GM19023 (cell line): ENCODE measurements at regions not wholly inside any gene's neighbourhood (a gene's known extent, or its start where the extent isn't known, plus 50 kb on each side); places are given as distances from the start of the nearest gene placed in this dataset.
"Not testable (repeated sequence)": the region's sequence is repeated elsewhere in the genome, so short reads cannot be mapped to it uniquely, and the experiment has no call there.

Source experiments
- ATAC-seq: cut with Tn5 transposase; IDR thresholded peaks from one replicate; pipeline ENCODE4 v1.9.1; 2021; ENCODE audit warnings: mild to moderate bottlenecking, moderate library complexity; ENCODE audit not compliant: unreplicated experiment

DNA sequence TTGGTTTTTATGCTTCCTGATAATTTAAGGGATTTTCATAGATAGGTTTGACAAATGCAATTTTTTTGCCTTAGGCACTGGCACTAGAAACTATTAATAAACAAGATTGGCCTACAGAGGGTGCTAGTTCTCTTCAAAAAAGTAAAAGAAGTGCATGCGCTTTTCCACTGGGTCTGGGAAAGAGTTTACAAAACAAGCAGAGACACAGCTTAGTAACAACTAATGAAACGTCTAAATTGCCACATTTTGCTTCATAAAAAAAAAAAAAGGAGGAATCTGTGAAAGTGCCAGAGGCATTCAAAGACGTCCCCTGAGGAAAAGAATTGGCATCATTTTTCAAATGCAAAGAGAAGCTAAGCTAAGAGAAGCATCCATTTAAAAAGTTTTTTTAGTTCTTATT is 58.3 kb upstream of the EEA1 start:
- no peak for ATAC-seq

DNA sequence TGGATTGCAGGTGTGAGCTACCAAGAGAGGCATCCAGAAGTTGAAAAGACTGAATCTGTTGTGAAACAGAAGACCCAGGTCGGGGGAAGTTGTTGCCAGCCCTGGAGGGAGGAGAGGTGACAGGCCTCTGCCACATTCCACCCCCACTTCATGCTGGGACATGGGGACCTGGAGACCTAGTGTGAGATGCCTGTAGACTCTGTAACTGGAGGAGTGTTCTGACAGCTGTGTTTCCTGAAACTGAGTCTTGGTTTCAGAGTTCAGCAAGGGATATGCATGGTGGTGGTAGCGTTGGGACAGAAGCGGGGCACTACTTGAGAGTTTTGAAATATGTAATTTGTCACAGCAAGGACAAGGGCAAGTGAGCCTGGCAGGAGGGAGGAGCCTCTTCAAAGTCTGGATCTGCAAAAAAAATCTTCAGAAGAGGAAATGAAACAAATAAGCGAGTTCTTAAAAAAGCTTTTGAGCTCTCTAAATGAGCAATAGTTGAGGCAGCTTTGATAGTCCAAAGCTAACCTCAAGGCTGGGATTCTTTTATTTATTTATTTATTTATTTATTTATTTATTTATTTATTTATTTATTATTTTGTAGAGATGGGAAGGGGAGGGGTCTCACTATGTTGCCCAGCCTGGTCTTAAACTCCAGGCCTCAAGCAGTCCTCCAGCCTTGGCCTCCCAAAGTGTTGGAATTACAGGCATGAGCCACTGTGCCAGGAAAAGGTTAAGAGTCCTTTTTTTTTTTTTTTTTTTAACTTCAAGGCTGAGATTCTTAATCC is 58.9 kb upstream of the EEA1 start:
- ATAC-seq: peak; percentile 84

DNA sequence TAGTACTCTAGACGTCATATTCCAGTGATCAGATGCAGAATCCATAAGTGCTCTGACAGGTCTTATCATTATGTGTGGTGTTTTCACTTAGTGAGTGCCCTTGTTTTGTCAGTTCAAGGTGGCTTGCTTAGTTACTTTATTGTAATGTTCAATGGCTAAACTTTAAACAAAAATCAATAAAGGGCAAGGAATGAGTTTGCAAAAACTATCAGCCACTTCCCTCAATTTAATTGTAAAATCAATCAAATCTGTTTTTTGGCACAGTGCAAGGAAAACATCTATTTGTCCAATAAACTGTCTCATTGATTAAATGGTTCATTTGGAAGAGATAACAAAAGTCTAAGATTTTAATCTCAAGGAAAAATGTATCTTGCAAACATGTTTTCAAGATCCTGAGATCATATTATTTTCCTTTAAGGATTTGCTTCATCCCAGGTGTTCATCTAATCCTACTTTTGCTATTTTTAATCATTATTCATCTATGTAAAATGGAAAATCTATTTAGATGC is 59.6 kb upstream of the EEA1 start:
- no peak for ATAC-seq

DNA sequence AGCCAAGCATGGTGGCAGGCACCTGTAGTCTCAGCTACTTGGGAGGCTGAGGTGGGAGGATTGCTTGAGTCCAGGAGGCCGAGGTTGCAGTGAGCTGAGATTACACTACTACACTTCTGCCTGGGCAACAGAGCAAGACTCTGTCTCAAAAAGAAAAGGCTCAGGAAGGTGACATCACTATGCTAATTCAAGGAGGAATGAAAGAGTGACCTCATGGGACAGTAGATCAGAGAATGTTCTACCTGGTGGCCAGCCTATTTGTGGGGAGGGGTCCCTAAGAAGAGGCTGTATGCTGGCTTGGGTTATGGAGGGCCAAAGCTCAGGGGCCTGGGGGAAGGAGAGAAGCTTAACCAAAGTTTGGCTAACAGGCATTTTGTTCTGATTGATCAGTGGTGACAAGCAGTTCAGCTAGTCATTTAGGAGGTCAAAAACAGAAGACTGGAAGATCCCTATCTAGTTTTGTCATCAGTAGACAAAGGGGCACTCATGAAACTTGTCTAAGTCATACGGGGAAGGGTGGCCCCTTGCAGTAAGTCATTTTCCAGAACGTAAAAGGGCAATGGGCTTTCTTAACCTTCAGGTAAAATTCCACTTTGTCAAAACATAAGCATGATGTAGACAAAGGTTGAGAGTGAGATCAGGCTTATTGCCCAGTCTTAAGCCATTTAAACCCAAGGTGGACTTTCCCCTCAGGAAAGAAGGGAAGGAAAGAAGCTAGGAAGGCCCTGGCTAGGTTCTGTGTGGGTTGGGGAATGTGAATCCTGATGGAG is 60.8 kb upstream of the EEA1 start:
- peak; percentile 39 for ATAC-seq

DNA sequence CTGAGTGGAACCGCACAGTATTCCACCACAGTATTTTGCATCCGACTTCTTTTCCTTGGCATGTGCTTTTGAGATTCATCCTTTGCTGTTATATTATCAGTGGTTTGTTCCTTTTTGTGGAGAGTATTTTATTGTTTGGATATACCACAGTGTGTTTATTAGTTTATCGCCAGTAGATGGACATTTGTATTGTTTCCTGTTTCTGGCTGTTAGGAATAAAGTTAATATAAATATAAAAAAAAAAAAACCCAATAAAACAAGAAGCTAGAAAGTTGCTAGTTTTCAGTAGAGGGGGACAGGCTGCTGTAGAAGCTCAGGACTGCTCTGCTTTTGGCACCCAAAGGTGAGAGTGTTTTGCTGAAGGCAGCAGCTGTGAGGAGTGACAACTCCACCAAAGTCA is 62.0 kb upstream of the EEA1 start:
- no peak for ATAC-seq

DNA sequence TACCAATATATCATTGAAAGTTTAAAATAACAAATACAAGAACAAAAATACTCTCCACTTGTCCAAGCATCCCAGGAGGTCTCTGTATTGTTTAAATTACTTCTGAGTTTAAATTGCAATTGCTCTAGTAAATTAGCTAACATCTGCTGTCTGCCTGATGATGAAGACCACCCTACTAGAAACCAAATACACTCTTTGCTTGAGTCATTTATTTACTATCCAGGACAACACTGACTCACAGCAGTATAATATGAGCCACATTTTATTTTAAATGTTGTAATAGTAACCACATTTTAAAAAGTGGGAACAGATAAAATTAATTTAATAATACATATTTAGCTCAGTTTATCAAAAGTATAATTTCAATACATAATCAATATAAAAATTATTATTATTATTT is 62.9 kb upstream of the EEA1 start:
- no peak for ATAC-seq

DNA sequence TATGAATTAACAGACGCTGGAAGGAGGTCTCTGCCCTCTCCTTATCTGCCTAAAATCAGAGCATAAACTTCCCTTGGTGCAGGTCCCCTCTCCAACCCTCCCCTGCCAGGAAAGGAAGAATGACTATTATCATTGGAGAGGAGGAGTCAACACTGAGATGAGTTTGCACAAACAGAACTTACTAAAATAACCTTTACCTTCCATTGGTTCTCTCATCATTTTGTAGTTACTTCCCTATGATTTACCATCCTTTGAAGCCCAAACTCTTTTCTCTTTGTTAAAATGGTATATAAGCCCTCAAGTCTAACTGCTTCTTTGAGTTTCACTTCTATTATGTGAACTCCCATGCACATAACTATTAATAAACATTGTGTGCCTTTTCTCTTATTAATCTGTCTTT is 64.2 kb upstream of the EEA1 start:
- no peak for ATAC-seq

DNA sequence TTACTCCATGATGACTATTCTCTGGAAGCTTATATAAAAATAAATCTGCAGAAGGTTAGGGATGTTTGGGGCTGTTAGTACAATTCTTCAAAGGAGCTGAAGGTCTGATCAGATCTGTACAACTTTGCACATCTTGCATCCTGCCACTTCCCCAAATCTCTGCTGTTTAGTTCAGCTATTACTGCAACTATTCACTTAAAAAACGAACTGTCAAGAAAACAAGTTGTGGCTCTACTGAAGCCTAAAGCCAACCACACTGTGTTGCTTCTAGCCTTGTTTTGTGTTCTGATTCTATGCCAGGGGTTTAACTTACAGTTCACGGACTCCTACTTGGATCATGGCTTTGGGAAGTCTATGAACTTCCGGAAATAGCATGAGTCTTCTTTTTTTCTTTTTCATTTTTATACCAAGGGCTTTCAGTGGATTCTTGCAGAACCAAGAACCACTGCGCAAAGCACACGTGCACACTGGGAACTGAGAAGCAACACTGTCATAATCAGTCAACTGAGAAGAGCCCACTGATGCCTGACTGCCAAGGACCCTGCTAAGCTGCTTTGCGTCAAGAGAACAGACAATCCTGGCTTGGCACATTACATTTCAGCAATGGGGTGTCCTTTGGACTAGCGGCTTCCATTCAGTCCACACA is 66.3 kb upstream of the EEA1 start:
- ATAC-seq: peak; percentile 78

DNA sequence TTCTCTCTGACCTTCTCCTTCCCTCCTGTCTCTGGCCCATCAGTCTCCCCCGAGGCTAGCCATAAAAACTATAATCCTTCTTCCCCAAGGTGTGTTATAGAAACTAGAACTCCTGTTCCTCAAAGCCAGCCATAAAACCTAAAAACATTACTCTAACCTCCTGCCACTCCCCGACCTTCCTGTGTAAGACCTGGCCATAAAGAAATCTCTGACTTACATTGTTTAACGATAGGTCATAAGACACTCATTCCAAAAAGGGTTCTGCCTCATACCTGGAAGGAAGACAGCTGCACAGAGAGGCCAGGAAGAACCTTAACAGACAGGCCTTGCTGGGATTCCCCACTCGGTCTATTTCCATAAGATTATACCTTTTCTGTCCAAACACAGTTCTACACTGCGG is 70.9 kb upstream of the EEA1 start:
- ATAC-seq: no peak

DNA sequence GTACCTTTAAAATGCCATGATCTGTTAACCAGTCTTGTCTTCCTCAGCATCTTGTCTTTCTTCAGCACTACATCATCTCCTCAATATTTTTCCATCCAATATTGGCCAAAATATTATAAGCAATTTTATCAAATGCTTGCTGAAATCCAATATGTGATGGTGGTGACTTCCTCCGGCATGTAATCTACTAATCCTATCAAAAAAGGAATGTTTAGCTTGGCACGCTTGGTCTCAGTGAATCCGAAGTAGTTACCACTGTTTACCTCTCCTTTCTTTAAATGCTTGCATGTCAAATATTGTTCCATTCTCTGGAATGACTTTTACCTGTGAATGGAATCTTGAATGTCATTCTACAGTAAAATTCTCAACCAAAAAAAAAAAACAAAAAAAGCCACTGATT is 72.3 kb upstream of the EEA1 start:
- ATAC-seq: no peak

DNA sequence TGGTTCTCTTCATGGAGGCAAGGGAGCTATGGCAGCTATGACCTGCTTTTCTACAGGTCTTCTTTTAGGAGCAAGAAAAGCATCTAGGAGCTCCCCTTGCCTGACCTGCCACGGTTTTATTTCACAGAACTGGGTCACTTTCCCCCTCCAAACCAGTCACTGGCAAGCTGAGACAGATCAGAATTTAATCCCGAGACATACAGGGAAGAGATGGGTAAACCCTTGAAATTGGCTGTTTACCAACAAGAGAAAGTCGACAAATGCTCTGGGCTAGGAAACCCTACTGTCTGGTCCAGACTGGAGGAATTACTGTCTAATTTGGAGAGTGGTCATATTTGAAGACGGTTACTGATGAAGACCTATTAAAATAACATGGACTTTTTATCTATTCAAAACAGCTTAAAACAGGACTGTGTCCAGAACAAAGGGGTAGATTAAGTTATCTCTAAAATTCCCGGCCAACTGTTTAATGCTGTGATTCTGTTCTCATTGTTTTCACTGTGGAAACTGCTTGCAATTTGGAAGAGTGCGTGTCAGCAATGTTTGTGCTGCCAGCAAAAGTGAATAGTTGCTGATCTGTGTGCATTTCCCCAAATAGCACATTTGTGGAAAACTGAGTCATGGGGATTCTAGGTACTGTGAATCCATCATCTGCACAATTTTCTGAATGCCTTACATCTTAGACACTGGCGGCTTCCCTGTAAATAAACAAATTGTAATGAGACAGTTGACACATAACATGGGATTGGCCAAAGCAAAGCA is 73.4 kb upstream of the EEA1 start:
- ATAC-seq: no peak

DNA sequence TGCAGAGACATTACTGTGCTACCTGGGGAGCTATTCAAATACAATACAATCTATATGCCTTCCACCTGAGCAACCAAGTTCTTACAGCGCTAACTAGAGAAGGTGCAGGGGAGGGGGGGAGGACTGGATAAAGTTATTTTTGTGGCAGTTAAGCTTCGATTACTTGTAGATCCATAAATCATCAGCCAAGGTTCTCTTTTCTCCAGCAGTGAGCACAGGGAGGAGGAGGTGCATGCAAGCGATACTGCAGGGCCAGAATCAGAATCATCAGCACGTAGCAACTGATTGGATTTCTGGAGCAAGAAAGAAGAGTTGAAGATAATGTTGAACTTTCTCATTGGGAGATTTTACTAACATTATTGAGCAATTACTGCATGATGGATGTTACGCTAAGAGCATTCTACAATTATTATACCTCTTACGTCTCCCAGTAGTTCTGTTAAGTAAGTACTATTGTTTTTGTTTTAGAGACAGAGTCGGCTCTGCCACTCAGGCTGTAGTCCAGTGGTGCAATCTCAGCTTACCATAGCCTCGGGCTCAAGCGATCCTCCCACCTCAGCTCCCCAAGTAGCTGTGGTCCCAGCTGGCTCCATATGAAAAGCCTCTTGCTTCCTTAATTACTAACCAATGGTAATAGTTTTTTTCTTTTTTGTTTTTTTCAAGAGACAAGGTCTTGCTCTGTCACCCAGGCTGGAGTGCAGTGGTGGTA is 74.6 kb upstream of the EEA1 start:
- ATAC-seq: no peak

DNA sequence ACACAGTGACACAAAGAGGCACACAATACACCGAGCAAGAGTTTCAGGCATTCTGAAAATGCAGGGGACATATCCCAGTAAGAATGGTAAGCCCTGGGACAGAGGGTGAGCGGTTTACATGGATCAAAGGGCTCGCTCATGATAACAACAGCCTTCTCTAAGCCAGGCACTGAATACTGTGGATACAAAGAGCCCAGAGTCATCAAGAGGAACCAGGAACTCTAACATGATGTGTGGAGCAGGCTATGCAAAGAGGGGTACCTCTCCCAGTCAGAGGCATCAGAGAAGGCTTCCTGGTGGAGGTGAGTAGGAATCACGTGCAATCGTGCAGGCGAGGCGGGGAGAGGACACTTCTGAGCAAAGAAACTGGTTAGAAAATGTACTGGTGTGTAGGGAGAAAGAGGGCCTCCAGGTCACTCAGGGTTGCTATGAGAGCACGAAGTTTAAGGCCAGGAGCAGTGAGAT is 76.9 kb upstream of the EEA1 start:
- no peak for ATAC-seq

DNA sequence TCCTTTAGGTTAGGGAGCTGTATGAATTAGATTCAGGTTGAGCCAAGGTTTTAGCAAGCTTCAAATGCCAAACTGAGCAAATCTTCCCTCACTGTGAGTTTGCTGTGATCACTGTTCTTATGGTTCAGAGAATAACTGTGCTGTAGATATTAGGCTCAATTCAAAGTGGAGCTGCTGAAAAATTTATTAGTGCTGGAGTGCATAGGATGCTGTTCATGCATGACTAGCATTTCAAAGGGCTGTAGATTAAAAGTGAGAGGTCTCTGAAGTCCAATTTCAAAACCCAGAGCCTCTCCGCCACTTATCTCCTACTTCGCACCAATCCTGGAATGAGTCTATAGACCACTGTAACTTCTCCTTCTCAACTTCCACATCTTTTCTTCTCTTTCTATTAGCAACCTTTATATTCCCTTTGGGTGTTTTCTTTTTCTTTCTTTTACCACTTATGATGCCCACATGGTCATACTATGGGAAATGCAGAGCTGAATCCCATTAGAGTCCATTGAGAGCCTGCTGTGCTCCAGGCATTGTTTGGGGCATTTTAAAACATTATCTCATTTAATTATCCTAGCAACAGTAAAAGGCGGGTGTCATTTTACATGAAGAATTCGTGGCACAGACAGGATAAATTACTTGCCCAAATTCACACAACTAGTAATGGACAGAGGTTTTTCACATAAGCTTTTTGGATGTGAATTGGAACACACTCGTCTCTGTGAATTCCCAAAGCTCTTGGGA is 77.5 kb upstream of the EEA1 start:
- no peak for ATAC-seq

DNA sequence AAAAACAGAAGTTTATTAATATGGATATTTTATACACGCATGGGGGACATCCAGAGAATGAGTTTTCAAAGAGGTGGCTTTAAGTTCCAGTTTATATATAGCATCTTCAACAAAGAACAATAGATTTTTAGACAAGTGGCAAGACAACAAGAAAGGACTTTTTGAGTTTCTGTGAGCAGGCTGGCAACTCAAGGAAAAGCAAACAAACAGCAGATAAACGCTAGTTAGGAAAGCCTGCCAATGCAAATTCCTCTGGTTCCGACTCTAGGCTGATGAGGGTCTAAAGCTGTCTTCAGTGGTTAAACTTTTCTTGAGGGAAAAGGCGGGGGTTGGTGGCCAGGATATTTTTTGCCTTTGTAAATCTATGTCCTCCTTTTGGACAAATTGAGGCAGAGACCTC is 78.4 kb upstream of the EEA1 start:
- ATAC-seq: no peak

DNA sequence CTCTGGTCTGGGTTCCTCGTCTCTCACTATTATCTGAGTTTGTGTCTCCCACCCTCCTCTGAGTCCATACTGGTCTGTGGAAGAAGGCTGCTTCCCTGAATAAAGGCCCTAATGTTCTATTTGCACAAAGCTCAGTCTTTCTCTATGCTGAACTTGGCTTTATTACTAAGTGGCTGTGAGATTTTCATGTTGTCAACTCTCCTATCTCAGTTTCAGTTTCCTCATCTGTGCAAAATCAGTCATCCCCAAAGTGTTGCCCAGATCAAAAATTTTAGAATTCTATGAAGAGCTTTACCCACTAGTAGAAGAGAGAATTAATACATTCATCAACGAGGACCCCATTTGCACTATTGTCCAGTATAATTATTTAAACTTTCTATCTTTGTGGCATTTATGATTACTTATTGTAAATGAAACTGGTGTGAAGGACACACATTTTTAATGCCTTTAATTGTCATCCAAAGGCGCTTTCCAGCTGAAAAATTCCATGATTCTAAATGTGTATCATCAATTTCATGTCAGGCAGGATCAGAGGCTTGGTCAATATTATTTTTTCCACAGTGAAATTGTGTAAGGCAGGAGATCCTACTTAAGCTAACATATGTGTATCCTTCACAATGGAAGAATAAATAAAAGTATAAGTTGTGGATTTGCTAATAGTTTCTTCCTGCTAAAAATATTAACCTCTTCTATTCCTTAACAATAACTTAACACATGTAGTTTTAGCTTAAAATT is 79.1 kb upstream of the EEA1 start:
- ATAC-seq: peak; percentile 75

DNA sequence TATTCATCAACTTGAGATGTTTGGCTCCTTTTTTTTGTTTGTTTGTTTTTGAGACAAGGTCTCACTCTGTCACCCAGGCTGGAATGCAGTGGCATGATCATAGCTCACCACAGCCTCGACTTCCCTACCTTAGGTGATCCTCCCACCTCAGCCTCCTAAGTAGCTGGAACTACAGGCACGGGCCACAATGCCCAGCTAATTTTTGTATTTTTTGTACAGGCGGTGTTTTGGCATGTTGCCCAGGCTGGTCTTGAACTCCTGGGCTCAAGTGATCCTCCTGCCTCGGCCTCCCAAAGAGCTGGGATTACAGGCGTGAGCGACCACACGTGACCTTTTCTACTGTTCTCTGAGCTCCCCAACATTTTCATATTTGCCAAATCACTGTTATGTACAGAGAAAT is 79.8 kb upstream of the EEA1 start:
- not testable (repeated sequence) for ATAC-seq

DNA sequence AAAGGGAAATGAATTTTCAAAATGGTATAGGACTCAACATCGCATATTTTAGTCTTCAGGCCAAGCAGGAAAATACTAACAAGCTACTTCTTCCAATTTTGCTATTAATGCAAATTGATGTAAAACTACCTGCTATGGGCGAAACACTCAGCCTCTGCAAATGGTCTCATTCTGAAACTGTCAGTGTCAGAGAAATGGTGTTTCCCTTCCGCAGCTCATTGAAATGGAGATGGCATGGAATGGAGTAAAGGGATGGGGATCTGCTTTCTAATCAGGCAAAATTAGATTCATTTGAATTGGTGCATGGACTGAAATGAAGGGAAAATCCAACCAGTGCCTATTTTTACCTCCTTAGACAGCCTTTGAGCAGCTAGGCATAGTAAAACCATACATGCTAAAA is 80.4 kb upstream of the EEA1 start:
- peak; percentile 49 for ATAC-seq

DNA sequence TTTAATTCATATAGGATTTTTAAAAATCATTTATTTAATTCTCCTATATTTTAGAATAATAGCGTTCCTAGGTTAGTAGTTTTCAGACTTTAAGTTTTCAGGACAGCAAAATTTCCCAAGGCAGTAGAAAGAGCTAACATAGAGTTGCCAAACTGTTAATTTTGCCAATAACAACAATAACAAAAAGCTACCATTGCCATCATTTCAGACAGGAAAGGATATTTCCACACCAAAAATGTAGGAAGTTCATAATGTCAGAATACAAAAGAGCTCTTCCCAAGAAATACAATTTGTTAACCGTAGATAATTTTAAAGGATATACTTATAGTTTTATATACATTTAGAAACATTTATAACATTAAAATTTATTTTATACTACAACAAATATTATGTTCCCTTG is 81.4 kb upstream of the EEA1 start:
- ATAC-seq: no peak
